H9 (cell line): ENCODE measurements at regions not wholly inside any gene's neighbourhood (a gene's known extent, or its start where the extent isn't known, plus 50 kb on each side); places are given as distances from the start of the nearest gene placed in this dataset.

Experiments used
- DNase-seq: peaks from one replicate; pipeline ENCODE4 v3.0.0-alpha.2; 2017
- H2AFZ ChIP-seq: one replicate; pipeline ENCODE4 v1.6.1; 2013; ENCODE audit warnings: mild to moderate bottlenecking, low read length, control low read depth, moderate library complexity
- H2AK5ac ChIP-seq: 2 replicates; pipeline ENCODE4 v1.6.1; 2013; ENCODE audit warnings: low read length, control low read depth, mixed read lengths; ENCODE audit not compliant: insufficient read length
- H2BK120ac ChIP-seq: one replicate; pipeline ENCODE4 v1.6.1; 2013; ENCODE audit warnings: low read depth, mild to moderate bottlenecking, low read length, control low read depth, inconsistent platforms; ENCODE audit not compliant: poor library complexity, severe bottlenecking
- H2BK12ac ChIP-seq: 2 replicates; pipeline ENCODE4 v1.6.1; 2013; ENCODE audit warnings: low read length, control low read depth, mixed read lengths, low read depth; ENCODE audit not compliant: insufficient read length
- H2BK15ac ChIP-seq: 2 replicates; pipeline ENCODE4 v1.6.1; 2013; ENCODE audit warnings: low read depth, low read length, control low read depth
- H2BK20ac ChIP-seq: one replicate; pipeline ENCODE4 v1.6.1; 2013; ENCODE audit warnings: low read depth, mild to moderate bottlenecking, low read length, control low read depth, inconsistent platforms; ENCODE audit not compliant: poor library complexity, severe bottlenecking
- H2BK5ac ChIP-seq: 2 replicates; pipeline ENCODE4 v1.6.1; 2013; ENCODE audit warnings: low read length, control low read depth, mixed read lengths; ENCODE audit not compliant: insufficient read length
- H3K14ac ChIP-seq: 2 replicates; pipeline ENCODE4 v1.6.1; 2013; ENCODE audit warnings: low read length, control low read depth; ENCODE audit not compliant: insufficient read depth
- H3K18ac ChIP-seq: 2 replicates; pipeline ENCODE4 v1.6.1; 2013; ENCODE audit warnings: low read depth, mild to moderate bottlenecking, mixed read lengths, low read length, control low read depth; ENCODE audit not compliant: insufficient read length
- H3K23ac ChIP-seq: 2 replicates; pipeline ENCODE4 v1.6.1; 2013; ENCODE audit warnings: low read length, control low read depth, mixed read lengths, low read depth; ENCODE audit not compliant: insufficient read length
- H3K23me2 ChIP-seq: 2 replicates; pipeline ENCODE4 v1.6.1; 2013; ENCODE audit warnings: low read depth, mild to moderate bottlenecking, mixed read lengths, low read length, control low read depth; ENCODE audit not compliant: insufficient read length, poor library complexity, severe bottlenecking
- H3K27ac ChIP-seq: 2 replicates; pipeline ENCODE4 v1.5.1; 2013; ENCODE audit warnings: low read length, control low read depth, mixed read lengths, low read depth; ENCODE audit not compliant: insufficient read length
- H3K27me3 ChIP-seq: 2 replicates; pipeline ENCODE4 v1.6.1; 2013; ENCODE audit warnings: low read length, control low read depth, inconsistent platforms; ENCODE audit not compliant: insufficient read depth
- H3K4ac ChIP-seq: 2 replicates; pipeline ENCODE4 v1.6.1; 2013; ENCODE audit warnings: low read depth, mild to moderate bottlenecking, control low read depth, inconsistent platforms, low read length, moderate library complexity
- H3K4me1 ChIP-seq: 2 replicates; pipeline ENCODE4 v1.6.1; 2013; ENCODE audit warnings: low read length, control low read depth, inconsistent platforms; ENCODE audit not compliant: insufficient read depth
- H3K4me2 ChIP-seq: 2 replicates; pipeline ENCODE4 v1.6.1; 2013; ENCODE audit warnings: low read length, control low read depth, mixed read lengths; ENCODE audit not compliant: insufficient read length, insufficient read depth
- H3K56ac ChIP-seq: 2 replicates; pipeline ENCODE4 v1.6.1; 2013; ENCODE audit warnings: low read depth, mild to moderate bottlenecking, mixed read lengths, low read length, control low read depth; ENCODE audit not compliant: insufficient read length
- H3K79me1 ChIP-seq: 2 replicates; pipeline ENCODE4 v1.6.1; 2013; ENCODE audit warnings: low read depth, mild to moderate bottlenecking, moderate library complexity, low read length, control low read depth, inconsistent platforms; ENCODE audit not compliant: insufficient read depth, poor library complexity, severe bottlenecking
- H3K79me2 ChIP-seq: 2 replicates; pipeline ENCODE4 v1.6.1; 2013; ENCODE audit warnings: low read length, control low read depth, inconsistent platforms; ENCODE audit not compliant: insufficient read depth
- H3K9ac ChIP-seq: 2 replicates; pipeline ENCODE4 v1.6.1; 2013; ENCODE audit warnings: low read length, control low read depth, mixed read lengths; ENCODE audit not compliant: insufficient read length; ENCODE audit errors: extremely low read depth
- H3K9me3 ChIP-seq: one replicate; pipeline ENCODE4 v1.6.1; 2013; ENCODE audit warnings: low read depth, low read length, inconsistent platforms; ENCODE audit not compliant: control insufficient read depth
- H3T11ph ChIP-seq: one replicate; pipeline ENCODE4 v1.6.1; 2013; ENCODE audit warnings: mild to moderate bottlenecking, low read length, control low read depth, inconsistent platforms
- H4K20me1 ChIP-seq: one replicate; pipeline ENCODE4 v1.6.1; 2013; ENCODE audit not compliant: control insufficient read depth, insufficient read length, insufficient read depth
- H4K5ac ChIP-seq: 2 replicates; pipeline ENCODE4 v1.6.1; 2013; ENCODE audit warnings: low read depth, mild to moderate bottlenecking, mixed read lengths, low read length, control low read depth; ENCODE audit not compliant: insufficient read length
- H4K8ac ChIP-seq: replicated peaks from 2 replicates; pipeline ENCODE4 v1.6.1; 2013; ENCODE audit warnings: low read length, control low read depth, mixed read lengths, low read depth; ENCODE audit not compliant: insufficient read length
- H4K91ac ChIP-seq: 2 replicates; pipeline ENCODE4 v1.6.1; 2013; ENCODE audit warnings: low read depth, mild to moderate bottlenecking, moderate library complexity, mixed read lengths, low read length, control low read depth; ENCODE audit not compliant: insufficient read length
- H3K27ac Mint-ChIP-seq, 3 experiments: 2 replicates in 2 of 3; 3 replicates in 1 of 3; pipeline ENCODE4 v1.8.0; 2020 to 2021; ENCODE audit warnings: mixed read lengths in 3 of 3, mild to moderate bottlenecking in 1 of 3, moderate library complexity in 1 of 3
- H3K27me3 Mint-ChIP-seq: 2 replicates; pipeline ENCODE4 v1.8.0; 2021; ENCODE audit warnings: low read depth, mild to moderate bottlenecking, moderate library complexity, mixed read lengths
- H3K36me3 Mint-ChIP-seq, 3 experiments: 2 replicates in 2 of 3; 3 replicates in 1 of 3; pipeline ENCODE4 v1.8.0; 2020 to 2021; ENCODE audit warnings: low read depth in 3 of 3, mixed read lengths in 3 of 3; ENCODE audit not compliant: insufficient read depth in 1 of 3
- H3K4me1 Mint-ChIP-seq, 2 experiments: 2 replicates each; pipeline ENCODE4 v1.8.0; 2020; ENCODE audit warnings: mixed read lengths in 2 of 2
- H3K4me3 Mint-ChIP-seq, 2 experiments: 2 replicates in 1 of 2; 3 replicates in 1 of 2; pipeline ENCODE4 v1.8.0; 2020 to 2021; ENCODE audit warnings: mild to moderate bottlenecking in 2 of 2, mixed read lengths in 2 of 2, moderate library complexity in 1 of 2
- H3K9me3 Mint-ChIP-seq, 2 experiments: 2 replicates in 1 of 2; 3 replicates in 1 of 2; pipeline ENCODE4 v1.8.0; 2020; ENCODE audit warnings: mild to moderate bottlenecking in 2 of 2, mixed read lengths in 2 of 2, moderate library complexity in 1 of 2
- TF ChIP-seq, protein P1 (sequence below): fragments of 200-600 bp; sonication (generic); conservative IDR thresholded peaks from 3 replicates; pipeline ENCODE4 v1.8.0; 2021; ENCODE audit warnings: antibody characterized with exemption, mild to moderate bottlenecking

- Histone ChIP-seq H3K18ac (no peak overlapping the region), H3T11ph (no peak overlapping the region), H3K9me3 (no peaks in the 10 kb centered on the region), H4K91ac (no peak overlapping the region), H3K9ac (no peak overlapping the region), H3K23ac (no peak overlapping the region), H3K4me2 (no peak overlapping the region), H4K8ac (no peak overlapping the region), H3K56ac (no peak overlapping the region), H4K20me1 (no peaks in the 10 kb centered on the region), H3K14ac (no peak overlapping the region), H3K79me2 (no peaks in the 10 kb centered on the region; the same call in 1 of the 2 replicates), H3K4ac (no peak overlapping the region), H3K23me2 (no peaks in the 10 kb centered on the region), H3K79me1 (no peaks in the 10 kb centered on the region), H2BK120ac (no peak overlapping the region), H2BK5ac (no peak overlapping the region), H3K4me1 (no peaks in the 10 kb centered on the region), H4K5ac (no peak overlapping the region), H2BK15ac (no peak overlapping the region), H3K27ac (no peak overlapping the region), H2BK20ac (no peak overlapping the region), H3K27me3 (no peaks in the 10 kb centered on the region), H2AK5ac (no peak overlapping the region), H2AFZ (no peak overlapping the region), H2BK12ac (no peak overlapping the region)
- H3K36me3 Mint-ChIP-seq: no peaks in the 10 kb centered on the region; a peak in 1 of 7 replicates
- H3K4me1 Mint-ChIP-seq: no peaks in the 10 kb centered on the region
- no peak overlapping the region for H3K27ac Mint-ChIP-seq
- DNase-seq: no peak
- peaks cover 0 to 7% of the 10 kb centered on the region in 2 experiments; a peak in 3 of 5 replicates for H3K9me3 Mint-ChIP-seq
- TF ChIP-seq, protein P1, sequence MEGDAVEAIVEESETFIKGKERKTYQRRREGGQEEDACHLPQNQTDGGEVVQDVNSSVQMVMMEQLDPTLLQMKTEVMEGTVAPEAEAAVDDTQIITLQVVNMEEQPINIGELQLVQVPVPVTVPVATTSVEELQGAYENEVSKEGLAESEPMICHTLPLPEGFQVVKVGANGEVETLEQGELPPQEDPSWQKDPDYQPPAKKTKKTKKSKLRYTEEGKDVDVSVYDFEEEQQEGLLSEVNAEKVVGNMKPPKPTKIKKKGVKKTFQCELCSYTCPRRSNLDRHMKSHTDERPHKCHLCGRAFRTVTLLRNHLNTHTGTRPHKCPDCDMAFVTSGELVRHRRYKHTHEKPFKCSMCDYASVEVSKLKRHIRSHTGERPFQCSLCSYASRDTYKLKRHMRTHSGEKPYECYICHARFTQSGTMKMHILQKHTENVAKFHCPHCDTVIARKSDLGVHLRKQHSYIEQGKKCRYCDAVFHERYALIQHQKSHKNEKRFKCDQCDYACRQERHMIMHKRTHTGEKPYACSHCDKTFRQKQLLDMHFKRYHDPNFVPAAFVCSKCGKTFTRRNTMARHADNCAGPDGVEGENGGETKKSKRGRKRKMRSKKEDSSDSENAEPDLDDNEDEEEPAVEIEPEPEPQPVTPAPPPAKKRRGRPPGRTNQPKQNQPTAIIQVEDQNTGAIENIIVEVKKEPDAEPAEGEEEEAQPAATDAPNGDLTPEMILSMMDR: no peak
- no peaks in the 10 kb centered on the region for H3K27me3 Mint-ChIP-seq
- H3K4me3 Mint-ChIP-seq: no peak overlapping the region
Observed at GRCh38 chr2:101583861-101584260, 108.9 kb upstream of the RFX8 start.
